Fibroblast of lung (primary cell): ENCODE measurements at regions not wholly inside any gene's neighbourhood (a gene's known extent, or its start where the extent isn't known, plus 50 kb on each side); places are given as distances from the start of the nearest gene placed in this dataset.

ENCODE experiments used
- EZH2 ChIP-seq: IDR thresholded peaks from 2 replicates; pipeline ENCODE4 v1.5.1; 2012; ENCODE audit warnings: low read length, control low read depth, mild to moderate bottlenecking; ENCODE audit errors: missing control alignments
- TF ChIP-seq, protein P1 (sequence below), 2 donors: IDR thresholded peaks in 1 of 2; conservative IDR thresholded peaks in 1 of 2; 1 replicate in 1 of 2; 2 replicates in 1 of 2; pipeline ENCODE4 v1.5.1; 2011 to 2012; ENCODE audit warnings: low read length in 2 of 2, control low read depth in 1 of 2, inconsistent platforms in 1 of 2, low read depth in 1 of 2, mild to moderate bottlenecking in 1 of 2

- TF ChIP-seq EZH2, result no peak
- TF ChIP-seq, protein P1, sequence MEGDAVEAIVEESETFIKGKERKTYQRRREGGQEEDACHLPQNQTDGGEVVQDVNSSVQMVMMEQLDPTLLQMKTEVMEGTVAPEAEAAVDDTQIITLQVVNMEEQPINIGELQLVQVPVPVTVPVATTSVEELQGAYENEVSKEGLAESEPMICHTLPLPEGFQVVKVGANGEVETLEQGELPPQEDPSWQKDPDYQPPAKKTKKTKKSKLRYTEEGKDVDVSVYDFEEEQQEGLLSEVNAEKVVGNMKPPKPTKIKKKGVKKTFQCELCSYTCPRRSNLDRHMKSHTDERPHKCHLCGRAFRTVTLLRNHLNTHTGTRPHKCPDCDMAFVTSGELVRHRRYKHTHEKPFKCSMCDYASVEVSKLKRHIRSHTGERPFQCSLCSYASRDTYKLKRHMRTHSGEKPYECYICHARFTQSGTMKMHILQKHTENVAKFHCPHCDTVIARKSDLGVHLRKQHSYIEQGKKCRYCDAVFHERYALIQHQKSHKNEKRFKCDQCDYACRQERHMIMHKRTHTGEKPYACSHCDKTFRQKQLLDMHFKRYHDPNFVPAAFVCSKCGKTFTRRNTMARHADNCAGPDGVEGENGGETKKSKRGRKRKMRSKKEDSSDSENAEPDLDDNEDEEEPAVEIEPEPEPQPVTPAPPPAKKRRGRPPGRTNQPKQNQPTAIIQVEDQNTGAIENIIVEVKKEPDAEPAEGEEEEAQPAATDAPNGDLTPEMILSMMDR (conservative IDR thresholded peaks at IDR 0.05 in 1 of 2, IDR thresholded peaks at IDR 0.05 in 1 of 2; ENCODE audit: low read depth in 1 of 2, low read length in 2 of 2), result no peak
These were observed 121.4 kb upstream of the BMP2 start for GRCh38 chr20:6646021-6646636.
